DMS153 (cell line): ENCODE measurements at regions not wholly inside any gene's neighbourhood (a gene's known extent, or its start where the extent isn't known, plus 50 kb on each side); places are given as distances from the start of the nearest gene placed in this dataset.

Experiments used
- DNase-seq: peaks from one replicate; lab custom pipeline; 2025; lab: John Stamatoyannopoulos, UW

GRCh38 chr12:130102266-130102665, 60.0 kb upstream of the FZD10 start:
- DNase-seq = no peak

GRCh38 chr12:130104571-130105106, 57.6 kb upstream of the FZD10 start:
- peak; percentile 37 for DNase-seq

- no peak for DNase-seq
Observed at GRCh38 chr12:130109062-130109945, 53.0 kb upstream of the FZD10 start.

- no peak for DNase-seq
Observed at GRCh38 chr12:130110914-130111313, 51.4 kb upstream of the FZD10 start.

- no peak for DNase-seq
Observed at GRCh38 chr12:130111965-130112496, 50.2 kb upstream of the FZD10 start.
